Left ventricle myocardium inferior (tissue), 1 donor: ENCODE measurements at regions not wholly inside any gene's neighbourhood (a gene's known extent, or its start where the extent isn't known, plus 50 kb on each side); places are given as distances from the start of the nearest gene placed in this dataset.

ENCODE experiments used
- DNase-seq: peaks from one replicate; pipeline ENCODE4 v3.0.0-alpha.2; 2020
- H3K27ac ChIP-seq: fragments of 200-600 bp; replicated peaks from 2 replicates; pipeline ENCODE4 v1.8.0; 2021
- H3K27me3 ChIP-seq: fragments of 200-600 bp; 2 replicates; pipeline ENCODE4 v1.8.0; 2021; ENCODE audit warnings: low read depth
- H3K36me3 ChIP-seq: fragments of 200-600 bp; 2 replicates; pipeline ENCODE4 v1.8.0; 2021
- H3K4me1 ChIP-seq: fragments of 200-600 bp; 2 replicates; pipeline ENCODE4 v1.8.0; 2021
- H3K4me3 ChIP-seq: fragments of 200-600 bp; 2 replicates; pipeline ENCODE4 v1.8.0; 2021; ENCODE audit warnings: mild to moderate bottlenecking, moderate library complexity
- H3K9me3 ChIP-seq: fragments of 200-600 bp; replicated peaks from 2 replicates; pipeline ENCODE4 v1.8.0; 2021
- intact Hi-C: fragments of 100-400 bp; cut with micrococcal nuclease; formaldehyde crosslinking; loops from one replicate; pipeline ENCODE4 v1.11.0; 2022
- TF ChIP-seq, protein P1 (sequence below): fragments of 200-600 bp; IDR thresholded peaks from 2 replicates; pipeline ENCODE4 v1.8.0; 2021; ENCODE audit warnings: antibody characterized with exemption, mild to moderate bottlenecking, borderline replicate concordance
- donor health status: DM: no; HTN: yes; CAD: no; lungs with severe emphysema.

DNA sequence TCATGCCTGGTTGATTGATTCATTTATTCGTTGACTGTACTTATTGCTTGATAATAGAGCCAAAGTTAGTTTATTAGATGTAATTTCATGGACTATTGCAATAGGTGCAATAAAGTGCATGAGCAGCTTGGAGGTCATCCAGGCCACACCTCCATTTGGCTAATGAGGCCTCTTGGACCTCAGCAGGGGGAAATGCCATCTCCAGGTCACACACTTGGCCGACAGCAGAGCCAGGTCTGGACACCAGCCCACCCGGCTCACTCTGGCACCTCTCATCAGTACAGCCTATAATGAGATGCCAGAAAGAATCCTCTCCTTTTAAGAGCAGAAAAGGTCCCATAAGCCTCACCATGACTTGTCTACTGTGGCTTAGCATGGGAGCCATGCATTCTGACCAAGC is 71.2 kb upstream of the AFF3 start:
- peak overlapping the region; percentile 80 for H3K27ac ChIP-seq
- intact Hi-C loops: no loop called here

DNA sequence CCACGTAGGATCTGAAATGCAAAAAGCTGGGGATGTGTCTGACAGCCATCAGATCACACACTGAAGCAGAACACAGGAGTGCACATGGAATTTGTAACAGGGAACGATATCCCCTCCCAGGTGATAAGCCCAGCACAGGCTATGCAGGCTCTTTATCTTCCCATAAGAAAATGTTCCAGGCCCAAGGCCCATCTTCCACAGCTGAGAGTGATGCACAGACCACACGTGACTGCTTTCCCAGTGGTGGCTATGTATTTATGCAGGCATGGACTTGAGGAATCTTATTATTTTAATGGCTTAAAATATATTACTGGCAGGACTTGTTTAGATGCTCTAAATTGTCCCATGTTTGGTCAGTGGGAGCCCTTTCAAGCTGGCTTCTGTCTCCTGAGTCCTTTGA is 70.5 kb upstream of the AFF3 start:
- Histone ChIP-seq H3K9me3 (no peaks in the 10 kb centered on the region), H3K27ac (peak overlapping the region; percentile 80), H3K4me1 (peaks cover 38% of the 10 kb centered on the region), H3K36me3 (no peaks in the 10 kb centered on the region), H3K4me3 (no peak overlapping the region), H3K27me3 (no peaks in the 10 kb centered on the region)
- TF ChIP-seq, protein P1, sequence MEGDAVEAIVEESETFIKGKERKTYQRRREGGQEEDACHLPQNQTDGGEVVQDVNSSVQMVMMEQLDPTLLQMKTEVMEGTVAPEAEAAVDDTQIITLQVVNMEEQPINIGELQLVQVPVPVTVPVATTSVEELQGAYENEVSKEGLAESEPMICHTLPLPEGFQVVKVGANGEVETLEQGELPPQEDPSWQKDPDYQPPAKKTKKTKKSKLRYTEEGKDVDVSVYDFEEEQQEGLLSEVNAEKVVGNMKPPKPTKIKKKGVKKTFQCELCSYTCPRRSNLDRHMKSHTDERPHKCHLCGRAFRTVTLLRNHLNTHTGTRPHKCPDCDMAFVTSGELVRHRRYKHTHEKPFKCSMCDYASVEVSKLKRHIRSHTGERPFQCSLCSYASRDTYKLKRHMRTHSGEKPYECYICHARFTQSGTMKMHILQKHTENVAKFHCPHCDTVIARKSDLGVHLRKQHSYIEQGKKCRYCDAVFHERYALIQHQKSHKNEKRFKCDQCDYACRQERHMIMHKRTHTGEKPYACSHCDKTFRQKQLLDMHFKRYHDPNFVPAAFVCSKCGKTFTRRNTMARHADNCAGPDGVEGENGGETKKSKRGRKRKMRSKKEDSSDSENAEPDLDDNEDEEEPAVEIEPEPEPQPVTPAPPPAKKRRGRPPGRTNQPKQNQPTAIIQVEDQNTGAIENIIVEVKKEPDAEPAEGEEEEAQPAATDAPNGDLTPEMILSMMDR: no peak
- intact Hi-C loops: no loop called here
- DNase-seq: no peak

More for the DNA sequence above, 71.2 kb upstream of the AFF3 start:
- Histone ChIP-seq H3K9me3 (no peaks in the 10 kb centered on the region), H3K27me3 (no peaks in the 10 kb centered on the region), H3K36me3 (no peaks in the 10 kb centered on the region), H3K4me1 (peaks cover 34% of the 10 kb centered on the region), H3K4me3 (no peak overlapping the region)
- TF ChIP-seq, protein P1: no peak
- peak; percentile 80 for DNase-seq

DNA sequence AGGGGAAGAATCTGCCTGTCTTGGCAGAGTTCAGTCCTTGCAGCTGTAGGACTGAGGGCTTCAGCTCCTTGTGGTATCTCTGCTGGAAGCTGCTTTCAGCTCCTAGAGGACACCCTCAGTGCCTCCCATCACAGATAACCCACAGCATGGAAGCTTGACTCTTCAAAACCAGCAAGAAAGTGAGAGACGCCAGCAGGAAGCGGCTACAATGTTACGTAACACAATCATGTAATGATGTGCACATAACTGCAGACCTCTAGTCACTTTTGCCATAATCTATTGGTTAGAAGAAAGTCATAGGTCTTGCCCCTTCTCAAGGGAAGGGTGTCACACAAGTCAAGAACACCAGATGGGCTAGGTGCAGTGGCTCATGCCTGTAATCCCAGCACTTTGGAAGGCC is 69.1 kb upstream of the AFF3 start:
- TF ChIP-seq, protein P1: no peak
- no peak for DNase-seq
- no peaks in the 10 kb centered on the region for H3K9me3 ChIP-seq
- no peaks in the 10 kb centered on the region for H3K27me3 ChIP-seq
- no peak overlapping the region for H3K4me3 ChIP-seq
- no peaks in the 10 kb centered on the region for H3K36me3 ChIP-seq
- intact Hi-C loops: no loop called here
- peaks cover 45% of the 10 kb centered on the region for H3K4me1 ChIP-seq
- no peak overlapping the region for H3K27ac ChIP-seq

DNA sequence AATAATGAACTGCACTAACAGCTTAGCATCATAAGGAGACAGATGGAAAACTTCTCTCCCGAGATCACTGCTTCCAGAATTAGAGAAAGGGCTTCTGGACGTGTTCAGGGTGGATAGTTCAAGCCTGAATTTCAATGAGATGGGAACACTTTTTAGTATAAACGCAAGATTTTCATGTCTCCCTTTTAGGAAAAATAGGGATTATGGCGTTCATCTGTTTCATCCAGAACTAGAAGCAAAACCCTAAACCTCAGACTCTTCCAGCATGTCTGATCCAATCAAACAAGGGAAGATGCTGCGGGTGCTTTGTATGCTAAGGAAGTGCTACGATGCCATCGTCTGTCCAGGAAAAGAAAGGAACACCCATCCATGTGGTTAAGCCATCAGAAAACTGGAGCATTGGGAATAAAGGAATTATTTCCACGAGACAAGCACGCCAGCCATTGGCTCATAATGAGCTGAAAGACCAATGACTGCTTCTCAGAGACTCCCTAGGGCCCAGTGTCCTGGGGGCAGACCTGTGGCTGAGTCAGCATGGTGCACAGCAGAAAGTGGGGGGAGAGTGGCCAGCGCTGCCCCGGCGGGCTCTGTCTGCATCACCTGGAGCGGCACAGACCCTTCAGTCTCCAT is 65.9 kb upstream of the AFF3 start:
- Histone ChIP-seq H3K36me3 (no peaks in the 10 kb centered on the region), H3K4me1 (peaks cover 23% of the 10 kb centered on the region), H3K27ac (peak overlapping the region; percentile 9), H3K27me3 (no peaks in the 10 kb centered on the region), H3K4me3 (no peak overlapping the region), H3K9me3 (no peaks in the 10 kb centered on the region)
- intact Hi-C loops: no loop called here
- no peak for DNase-seq
- TF ChIP-seq, protein P1: peak; percentile 18

DNA sequence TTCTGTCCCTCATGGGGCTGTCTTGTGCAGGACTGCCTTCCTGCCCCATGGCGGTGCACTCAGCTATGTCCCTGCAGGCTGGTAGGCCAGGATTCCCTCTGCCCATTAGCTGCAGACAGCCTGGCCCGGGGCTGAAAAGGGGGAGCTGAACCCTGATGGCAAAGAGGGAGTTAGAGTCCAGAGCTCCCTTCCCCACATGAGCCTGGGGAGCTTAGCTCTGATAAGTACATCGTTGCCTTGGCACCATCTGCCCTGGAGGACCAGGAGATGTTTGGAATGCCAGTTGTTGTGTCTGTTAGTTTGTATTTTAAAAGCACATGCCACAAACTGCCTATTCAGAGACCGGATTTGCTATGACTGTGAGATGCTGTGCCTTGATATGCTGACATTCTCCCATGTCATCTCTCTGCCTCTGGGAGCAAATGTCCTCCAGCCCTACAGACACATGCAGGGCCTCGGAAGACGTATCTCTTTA is 65.1 kb upstream of the AFF3 start:
- no peak overlapping the region for H3K4me3 ChIP-seq
- no peaks in the 10 kb centered on the region for H3K9me3 ChIP-seq
- intact Hi-C loops: no loop called here
- no peaks in the 10 kb centered on the region for H3K27me3 ChIP-seq
- H3K27ac ChIP-seq: peak overlapping the region; percentile 9
- H3K4me1 ChIP-seq: peaks cover 15% of the 10 kb centered on the region
- H3K36me3 ChIP-seq: no peaks in the 10 kb centered on the region
- DNase-seq: no peak
- TF ChIP-seq, protein P1: no peak
